HG03354 (cell line): ENCODE measurements at regions not wholly inside any gene's neighbourhood (a gene's known extent, or its start where the extent isn't known, plus 50 kb on each side); places are given as distances from the start of the nearest gene placed in this dataset.
"Not testable (repeated sequence)": the region's sequence is repeated elsewhere in the genome, so short reads cannot be mapped to it uniquely, and the experiment has no call there.

ENCODE experiments used
- ATAC-seq: cut with Tn5 transposase; IDR thresholded peaks from one replicate; pipeline ENCODE4 v1.9.1; 2021; ENCODE audit warnings: mild to moderate bottlenecking; ENCODE audit not compliant: unreplicated experiment, poor library complexity, severe bottlenecking

GRCh38 chr19:28168557-28168956 is 1044.4 kb downstream of the UQCRFS1 start:
- no peak for ATAC-seq

- ATAC-seq = no peak
Observed at GRCh38 chr19:28166025-28166424, 1046.9 kb downstream of the UQCRFS1 start.

- ATAC-seq = no peak
Observed at GRCh38 chr19:28164214-28164613, 1048.7 kb downstream of the UQCRFS1 start.

- no peak for ATAC-seq
Observed at GRCh38 chr19:28159065-28159464, 1053.9 kb downstream of the UQCRFS1 start.

- no peak for ATAC-seq
Observed at GRCh38 chr19:28155265-28155664, 1057.7 kb downstream of the UQCRFS1 start.

- no peak for ATAC-seq
Observed at GRCh38 chr19:28154077-28154476, 1058.9 kb downstream of the UQCRFS1 start.

GRCh38 chr19:28153123-28153522 is 1059.8 kb downstream of the UQCRFS1 start:
- ATAC-seq = no peak

GRCh38 chr19:28152195-28152594 is 1060.8 kb downstream of the UQCRFS1 start:
- no peak for ATAC-seq

GRCh38 chr19:28150129-28150528 is 1062.8 kb downstream of the UQCRFS1 start:
- no peak for ATAC-seq

GRCh38 chr19:28148554-28148953 is 1064.4 kb downstream of the UQCRFS1 start:
- no peak for ATAC-seq

- no peak for ATAC-seq
Observed at GRCh38 chr19:28142258-28142657, 1070.7 kb downstream of the UQCRFS1 start.

- no peak for ATAC-seq
Observed at GRCh38 chr19:28140201-28140600, 1072.8 kb downstream of the UQCRFS1 start.

GRCh38 chr19:28137772-28138171 is 1075.2 kb downstream of the UQCRFS1 start:
- no peak for ATAC-seq

GRCh38 chr19:28136796-28137195 is 1076.2 kb downstream of the UQCRFS1 start:
- ATAC-seq = no peak

- no peak for ATAC-seq
Observed at GRCh38 chr19:28135825-28136224, 1077.1 kb downstream of the UQCRFS1 start.

GRCh38 chr19:28134311-28134710 is 1078.6 kb downstream of the UQCRFS1 start:
- ATAC-seq = no peak

GRCh38 chr19:28130881-28131280 is 1082.1 kb downstream of the UQCRFS1 start:
- ATAC-seq = not testable (repeated sequence)

GRCh38 chr19:28130066-28130511 is 1082.9 kb downstream of the UQCRFS1 start:
- ATAC-seq = peak; percentile 79

GRCh38 chr19:28128341-28128740 is 1084.6 kb downstream of the UQCRFS1 start:
- no peak for ATAC-seq

GRCh38 chr19:28126135-28126898 is 1086.6 kb downstream of the UQCRFS1 start:
- no peak for ATAC-seq

GRCh38 chr19:28122734-28123133 is 1090.2 kb downstream of the UQCRFS1 start:
- ATAC-seq = no peak

- no peak for ATAC-seq
Observed at GRCh38 chr19:28118235-28118634, 1094.7 kb downstream of the UQCRFS1 start.
